GM23338 (cell line): ENCODE measurements at regions not wholly inside any gene's neighbourhood (a gene's known extent, or its start where the extent isn't known, plus 50 kb on each side); places are given as distances from the start of the nearest gene placed in this dataset.

Experiments
- ATAC-seq: fragments of 200-7000 bp; cut with Tn5 transposase; 3 replicates; pipeline ENCODE4 v1.9.1; 2020
- DNase-seq: peaks from one replicate; pipeline ENCODE4 v3.0.0-alpha.2; 2015; ENCODE audit warnings: low spot score
- H2AFZ ChIP-seq: fragments of 200-600 bp; sonication (generic); 2 replicates; pipeline ENCODE4 v1.8.0; 2016; ENCODE audit warnings: antibody characterized with exemption, mild to moderate bottlenecking, moderate library complexity
- H3F3A ChIP-seq: fragments of 200-600 bp; sonication (generic); replicated peaks from 2 replicates; pipeline ENCODE4 v1.8.0; 2017; ENCODE audit warnings: antibody characterized with exemption, mixed run types, low read depth
- H3K27ac ChIP-seq: fragments of 200-600 bp; sonication (generic); 2 replicates; pipeline ENCODE4 v1.6.1; 2016; ENCODE audit warnings: low read depth
- H3K27me3 ChIP-seq: fragments of 200-600 bp; sonication (generic); 2 replicates; pipeline ENCODE4 v1.8.0; 2016; ENCODE audit warnings: mild to moderate bottlenecking, mixed run types, moderate library complexity; ENCODE audit not compliant: insufficient read depth
- H3K36me3 ChIP-seq: fragments of 200-600 bp; sonication (generic); 2 replicates; pipeline ENCODE4 v1.8.0; 2016; ENCODE audit warnings: mild to moderate bottlenecking; ENCODE audit not compliant: insufficient read depth
- H3K4me1 ChIP-seq: fragments of 200-600 bp; sonication (generic); 2 replicates; pipeline ENCODE4 v1.8.0; 2016; ENCODE audit warnings: mild to moderate bottlenecking, moderate library complexity; ENCODE audit not compliant: insufficient read depth
- H3K4me2 ChIP-seq: fragments of 200-600 bp; sonication (generic); 2 replicates; pipeline ENCODE4 v1.7.1; 2017; ENCODE audit warnings: mixed run types
- H3K4me3 ChIP-seq: fragments of 200-600 bp; sonication (generic); 2 replicates; pipeline ENCODE4 v1.6.1; 2016; ENCODE audit warnings: mixed run types
- H3K79me2 ChIP-seq: fragments of 200-600 bp; sonication (generic); replicated peaks from 2 replicates; pipeline ENCODE4 v1.8.0; 2017; ENCODE audit warnings: mild to moderate bottlenecking; ENCODE audit not compliant: insufficient read depth
- H3K9me2 ChIP-seq: fragments of 200-600 bp; sonication (generic); 2 replicates; pipeline ENCODE4 v1.8.0; 2017; ENCODE audit not compliant: insufficient read depth
- H4K20me1 ChIP-seq: fragments of 200-600 bp; sonication (generic); replicated peaks from 2 replicates; pipeline ENCODE4 v1.8.0; 2017; ENCODE audit warnings: mild to moderate bottlenecking; ENCODE audit not compliant: insufficient read depth
- H3K27ac Mint-ChIP-seq: 2 replicates; pipeline ENCODE4 v1.8.0; 2020; ENCODE audit warnings: inconsistent platforms, mild to moderate bottlenecking, moderate library complexity, mixed read lengths
- H3K27me3 Mint-ChIP-seq: 3 replicates; pipeline ENCODE4 v1.8.0; 2022; ENCODE audit warnings: low read depth, mild to moderate bottlenecking, moderate library complexity, mixed read lengths, inconsistent platforms; ENCODE audit not compliant: insufficient read depth, poor library complexity
- H3K36me3 Mint-ChIP-seq: 3 replicates; pipeline ENCODE4 v1.8.0; 2021; ENCODE audit warnings: low read depth, mild to moderate bottlenecking, inconsistent platforms, moderate library complexity, mixed read lengths
- H3K4me1 Mint-ChIP-seq: 3 replicates; pipeline ENCODE4 v1.8.0; 2020; ENCODE audit warnings: mild to moderate bottlenecking, inconsistent platforms, mixed read lengths
- H3K4me3 Mint-ChIP-seq: 3 replicates; pipeline ENCODE4 v1.8.0; 2021; ENCODE audit warnings: moderate library complexity, mild to moderate bottlenecking, inconsistent platforms, mixed read lengths
- H3K9me3 Mint-ChIP-seq: 3 replicates; pipeline ENCODE4 v1.8.0; 2020; ENCODE audit warnings: moderate library complexity, mild to moderate bottlenecking, inconsistent platforms, mixed read lengths
- CREB1 ChIP-seq: fragments of 250-450 bp; sonication (Bioruptor Pico); IDR thresholded peaks from 2 replicates; pipeline ENCODE4 v1.5.0; 2020; ENCODE audit warnings: low read depth, mild to moderate bottlenecking, moderate library complexity
- CTCF ChIP-seq, 2 experiments: fragments of 200-600 bp in 1 of 2; sonication (generic) in 1 of 2; conservative IDR thresholded peaks; 2 replicates each; pipeline versions ENCODE4 v1.5.1 to v1.6.1; 2016 to 2017; ENCODE audit warnings: antibody characterized with exemption in 2 of 2, low read depth in 2 of 2, mild to moderate bottlenecking in 2 of 2, moderate library complexity in 1 of 2
- ETS1 ChIP-seq: IDR thresholded peaks from 2 replicates; pipeline ENCODE4 v1.6.1; 2016; ENCODE audit warnings: antibody characterized with exemption
- EZH2 ChIP-seq: fragments of 200-600 bp; sonication (generic); IDR thresholded peaks from one replicate; pipeline ENCODE4 v1.8.0; 2017; ENCODE audit warnings: antibody characterized with exemption, mild to moderate bottlenecking, low read depth; ENCODE audit not compliant: unreplicated experiment
- EZH2phosphoT487 ChIP-seq: fragments of 200-600 bp; sonication (generic); IDR thresholded peaks from one replicate; pipeline ENCODE4 v1.8.1; 2018; ENCODE audit warnings: antibody characterized with exemption; ENCODE audit not compliant: unreplicated experiment
- JUNB ChIP-seq: IDR thresholded peaks from one replicate; pipeline ENCODE4 v1.6.1; 2016; ENCODE audit warnings: antibody characterized with exemption; ENCODE audit not compliant: unreplicated experiment
- NANOG ChIP-seq: IDR thresholded peaks from 2 replicates; pipeline ENCODE4 v1.6.1; 2016; ENCODE audit warnings: antibody characterized with exemption, borderline replicate concordance
- POLR2AphosphoS5 ChIP-seq: IDR thresholded peaks from 2 replicates; pipeline ENCODE4 v1.6.1; 2016; ENCODE audit warnings: antibody characterized with exemption, low read depth
- REST ChIP-seq: IDR thresholded peaks from one replicate; pipeline ENCODE4 v1.6.1; 2018; ENCODE audit warnings: antibody characterized with exemption; ENCODE audit not compliant: unreplicated experiment
- STAT1 ChIP-seq: IDR thresholded peaks from one replicate; pipeline ENCODE4 v1.6.1; 2016; ENCODE audit warnings: antibody characterized with exemption; ENCODE audit not compliant: unreplicated experiment
- ZNF114 ChIP-seq: fragments of 250-450 bp; sonication (Bioruptor Pico); IDR thresholded peaks from 2 replicates; pipeline ENCODE4 v1.5.0; 2020; ENCODE audit warnings: mild to moderate bottlenecking, moderate library complexity
- ZNF331 ChIP-seq: fragments of 250-450 bp; sonication (Bioruptor Pico); IDR thresholded peaks from 2 replicates; pipeline ENCODE4 v1.5.0; 2020; ENCODE audit warnings: low read depth, mild to moderate bottlenecking, moderate library complexity
- ZNF462 ChIP-seq: fragments of 250-450 bp; sonication (Bioruptor Pico); IDR thresholded peaks from 2 replicates; pipeline ENCODE4 v1.5.0; 2020; ENCODE audit warnings: mild to moderate bottlenecking, moderate library complexity

- Histone ChIP-seq H3K27me3 (no peaks in the 10 kb centered on the region), H3F3A (no peaks in the 10 kb centered on the region), H3K79me2 (no peaks in the 10 kb centered on the region), H3K9me2 (no peaks in the 10 kb centered on the region), H2AFZ (no peak overlapping the region), H4K20me1 (no peaks in the 10 kb centered on the region), H3K4me1 (no peaks in the 10 kb centered on the region), H3K27ac (no peak overlapping the region), H3K4me2 (no peak overlapping the region), H3K4me3 (no peak overlapping the region), H3K36me3 (no peaks in the 10 kb centered on the region)
- H3K9me3 Mint-ChIP-seq, result peaks cover 16% of the 10 kb centered on the region
- peaks cover 3% of the 10 kb centered on the region for H3K27me3 Mint-ChIP-seq
- ATAC-seq (no peak), DNase-seq (no peak)
- peaks cover 5% of the 10 kb centered on the region for H3K36me3 Mint-ChIP-seq
- H3K27ac Mint-ChIP-seq, result no peak overlapping the region
- no peak overlapping the region for H3K4me3 Mint-ChIP-seq
- TF ChIP-seq REST, result no peak
- TF ChIP-seq CTCF (conservative IDR thresholded peaks at IDR 0.05; ENCODE audit: low read depth in 2 of 2), result no peak
- TF ChIP-seq EZH2, result no peak
- no peak for TF ChIP-seq STAT1
- no peak for TF ChIP-seq CREB1 (CRISPR knock-in tag)
- no peak for TF ChIP-seq EZH2phosphoT487
- no peak for TF ChIP-seq ZNF462
- TF ChIP-seq ETS1, result no peak
- no peak for TF ChIP-seq POLR2AphosphoS5
- TF ChIP-seq ZNF331 (CRISPR knock-in tag), result no peak
- no peak for TF ChIP-seq ZNF114 (CRISPR knock-in tag)
- no peak for TF ChIP-seq NANOG
- no peak for TF ChIP-seq JUNB
- H3K4me1 Mint-ChIP-seq, result peaks cover 2% of the 10 kb centered on the region; the same call in 1 of the 3 replicates
These were observed 164.4 kb upstream of the PPP2R2D start for GRCh38 chr10:131736321-131736980.
